HG02943 (cell line): ENCODE measurements at regions not wholly inside any gene's neighbourhood (a gene's known extent, or its start where the extent isn't known, plus 50 kb on each side); places are given as distances from the start of the nearest gene placed in this dataset.

Source experiments
- ATAC-seq: cut with Tn5 transposase; IDR thresholded peaks from one replicate; pipeline ENCODE4 v1.9.1; 2021; ENCODE audit warnings: mild to moderate bottlenecking, low read depth, moderate library complexity; ENCODE audit not compliant: unreplicated experiment

DNA sequence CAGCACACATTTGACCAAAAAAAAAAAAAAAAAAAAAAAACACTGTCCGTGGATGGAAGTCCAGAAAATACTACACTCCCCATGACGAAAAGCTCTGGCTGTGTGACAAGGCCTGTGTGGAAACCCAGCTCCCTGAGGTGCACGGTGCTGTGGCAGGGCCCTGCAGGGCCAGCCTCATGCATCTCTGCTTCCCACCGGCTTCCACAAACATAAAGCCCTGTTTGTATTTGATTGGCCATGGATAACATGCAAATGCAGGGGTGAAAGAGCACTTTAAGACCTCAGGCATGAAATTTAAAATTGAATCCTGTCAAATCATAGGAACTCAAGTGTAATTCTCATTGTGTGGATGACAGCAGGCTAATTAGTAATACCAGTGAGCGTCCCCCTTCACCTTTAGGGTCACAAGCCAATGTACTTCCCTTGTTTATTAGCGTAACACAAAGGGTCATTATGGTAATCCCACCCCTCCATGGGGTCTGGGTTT, 757.2 kb downstream of the GALR1 start:
- no peak for ATAC-seq

DNA sequence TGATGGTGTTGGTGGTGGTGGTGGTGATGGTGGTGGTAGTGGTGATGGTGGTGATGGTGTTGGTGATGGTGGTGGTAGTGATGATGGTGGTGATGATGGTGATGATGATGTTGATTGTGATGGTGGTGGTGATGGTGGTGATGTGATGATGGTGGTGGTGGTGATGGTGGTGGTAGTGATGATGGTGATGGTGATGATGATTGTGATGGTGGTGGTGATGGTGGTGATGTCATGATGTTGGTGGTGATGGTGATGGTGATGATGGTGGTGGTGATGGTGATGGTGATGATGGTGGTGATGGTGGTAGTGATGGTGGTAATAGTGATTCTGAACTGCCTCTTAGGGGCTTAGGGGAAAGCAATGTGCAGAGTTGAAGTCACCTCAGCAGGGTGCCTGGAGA, 760.7 kb downstream of the GALR1 start:
- no peak for ATAC-seq

DNA sequence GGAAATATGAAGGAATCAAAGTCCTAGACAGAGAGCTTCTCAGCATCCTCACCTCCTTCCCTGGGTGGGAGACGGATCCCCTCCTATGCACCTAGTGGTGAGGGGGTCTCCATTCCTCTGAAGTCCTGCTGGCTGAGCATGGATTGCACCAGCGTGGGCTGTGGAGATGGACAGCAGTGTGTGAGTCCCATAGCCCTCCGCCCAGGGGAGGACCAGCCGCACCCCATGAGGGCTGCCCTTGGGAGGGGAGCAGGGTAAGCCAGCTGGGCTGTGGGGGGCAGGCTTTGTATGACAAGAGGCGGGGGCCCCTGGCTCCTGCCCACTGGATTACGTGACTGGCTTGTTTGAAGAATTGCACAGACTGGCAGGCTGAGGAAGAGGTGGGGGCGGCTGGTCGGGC, 768.2 kb downstream of the GALR1 start:
- ATAC-seq: no peak

DNA sequence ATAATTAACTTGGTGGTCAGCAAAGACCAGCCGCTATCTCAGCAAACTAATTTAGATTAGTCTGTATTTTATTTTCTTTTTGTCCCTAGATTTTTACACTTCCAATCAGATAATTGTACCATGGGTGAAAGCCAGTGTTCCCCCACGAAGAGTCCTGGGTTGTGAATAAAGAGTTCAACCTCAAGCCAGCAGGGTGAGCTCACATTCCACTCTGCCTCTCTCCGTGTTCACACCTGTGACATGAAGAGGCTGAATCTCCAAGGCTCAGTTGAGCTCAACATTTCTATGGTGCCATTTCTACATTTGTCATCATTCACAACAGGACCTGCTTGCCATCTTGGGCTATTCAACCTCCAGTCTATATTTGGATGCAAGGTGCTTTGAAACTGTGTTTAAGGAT, 771.5 kb downstream of the GALR1 start:
- ATAC-seq: no peak

DNA sequence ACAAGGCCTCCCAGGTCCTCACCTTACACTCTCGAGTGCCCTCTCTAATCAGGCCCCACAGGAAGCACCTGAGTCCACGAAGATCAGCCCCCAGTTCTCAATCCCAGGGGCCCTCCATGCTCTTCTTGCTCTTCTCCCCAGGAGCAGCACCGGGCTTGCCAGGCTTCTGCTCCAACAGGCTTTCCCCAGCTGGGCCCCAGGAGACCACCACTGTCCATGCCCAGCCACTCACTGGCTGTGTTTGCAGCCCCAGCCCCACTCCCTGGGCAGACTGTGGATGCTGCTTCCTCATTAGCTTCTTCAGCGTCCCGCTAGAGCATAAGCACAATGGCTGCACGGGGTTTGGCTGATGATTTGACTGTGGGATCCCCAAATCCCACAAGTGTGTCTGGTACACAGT, 781.9 kb downstream of the GALR1 start:
- no peak for ATAC-seq

- no peak for ATAC-seq
These were observed 782.3 kb downstream of the GALR1 start for GRCh38 chr18:78031991-78032390.

DNA sequence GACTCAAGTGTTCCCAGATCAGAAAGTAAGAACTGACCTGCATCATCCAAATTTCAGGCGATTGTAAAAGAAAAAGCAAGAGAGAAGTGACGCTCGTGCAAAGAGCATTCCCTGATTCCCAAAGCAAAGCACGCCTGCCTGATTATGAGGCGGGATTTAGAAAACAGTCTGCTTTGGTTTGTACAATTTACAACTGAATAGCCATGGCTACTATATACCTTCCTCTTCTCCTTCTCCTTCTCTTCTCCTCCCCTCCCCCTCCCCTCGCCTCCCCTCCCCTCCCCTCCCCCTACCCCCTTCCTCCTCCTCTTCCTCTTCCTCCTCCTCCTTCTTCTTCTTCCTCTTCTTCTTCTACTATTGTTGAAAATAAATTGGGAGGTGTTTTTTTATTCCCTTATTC, 782.9 kb downstream of the GALR1 start:
- ATAC-seq: no peak

DNA sequence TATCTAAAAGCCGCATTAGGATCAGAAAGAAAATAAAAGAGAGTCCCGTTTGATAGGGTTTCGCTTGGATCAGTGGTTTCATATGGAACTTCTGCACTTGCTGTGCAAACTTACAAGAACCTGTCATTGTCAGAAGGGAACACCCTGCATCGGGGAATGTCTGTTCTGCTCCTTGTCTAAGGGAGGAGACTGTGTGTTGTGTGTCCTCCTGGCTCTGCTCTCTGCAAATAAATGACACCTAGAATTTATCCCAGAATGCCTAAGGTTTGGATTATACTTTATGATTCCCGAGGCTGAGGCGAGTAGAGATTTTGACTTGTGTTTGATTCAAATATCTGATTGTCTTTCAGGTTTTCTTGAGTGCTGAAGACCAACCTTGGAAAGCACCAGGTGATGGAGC, 785.1 kb downstream of the GALR1 start:
- no peak for ATAC-seq

GRCh38 chr18:78041218-78041617, 791.6 kb downstream of the GALR1 start:
- ATAC-seq: no peak

DNA sequence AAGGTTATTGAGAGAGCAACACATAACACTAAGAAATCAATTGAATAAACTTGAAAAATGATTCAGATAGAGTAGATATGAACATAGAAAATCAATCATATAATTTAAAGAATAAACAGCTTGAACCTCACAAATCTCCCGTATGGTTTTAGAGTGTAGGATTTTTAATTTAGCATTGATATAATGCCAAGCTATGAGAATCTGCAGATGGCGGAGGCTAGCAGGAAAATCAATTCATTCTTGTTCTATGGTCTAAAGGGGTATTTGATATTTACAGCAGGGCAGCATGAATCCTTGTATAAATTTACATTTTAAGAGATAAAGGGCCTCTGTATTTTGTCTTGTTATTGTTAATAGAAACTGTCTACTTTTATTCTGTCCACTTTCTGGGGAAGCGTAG, 797.0 kb downstream of the GALR1 start:
- ATAC-seq: no peak

GRCh38 chr18:78049281-78049680, 799.6 kb downstream of the GALR1 start:
- no peak for ATAC-seq

GRCh38 chr18:78054801-78055200, 805.2 kb downstream of the GALR1 start:
- ATAC-seq: no peak

- no peak for ATAC-seq
These were observed 806.4 kb downstream of the GALR1 start for GRCh38 chr18:78056011-78056410.

- no peak for ATAC-seq
These were observed 820.4 kb downstream of the GALR1 start for GRCh38 chr18:78069784-78070664.

- no peak for ATAC-seq
These were observed 821.6 kb downstream of the GALR1 start for GRCh38 chr18:78071166-78071710.

DNA sequence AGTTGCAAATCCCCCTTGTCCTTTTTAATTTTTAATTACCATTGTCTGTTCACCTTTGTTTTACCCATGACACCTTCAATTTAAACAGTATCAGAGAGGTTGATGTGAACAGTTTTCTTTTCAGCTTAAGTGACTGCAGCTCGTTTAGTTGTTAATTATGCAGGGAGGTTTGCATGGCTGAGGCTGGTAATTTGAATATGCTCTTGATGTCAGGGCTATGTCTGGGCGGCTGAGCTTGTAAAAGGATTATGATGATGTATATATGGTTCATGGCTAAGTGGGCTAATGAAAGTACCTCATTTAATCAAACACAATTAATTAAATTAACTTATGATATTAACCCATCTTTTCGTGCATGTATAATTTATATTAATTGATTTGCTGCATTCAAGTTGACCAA, 822.1 kb downstream of the GALR1 start:
- ATAC-seq: no peak

- no peak for ATAC-seq
These were observed 822.7 kb downstream of the GALR1 start for GRCh38 chr18:78072375-78072774.

- ATAC-seq: no peak
These were observed 823.6 kb downstream of the GALR1 start for GRCh38 chr18:78073275-78073674.

GRCh38 chr18:78074400-78075020, 824.9 kb downstream of the GALR1 start:
- no peak for ATAC-seq

GRCh38 chr18:78080081-78080480, 830.4 kb downstream of the GALR1 start:
- ATAC-seq: no peak

DNA sequence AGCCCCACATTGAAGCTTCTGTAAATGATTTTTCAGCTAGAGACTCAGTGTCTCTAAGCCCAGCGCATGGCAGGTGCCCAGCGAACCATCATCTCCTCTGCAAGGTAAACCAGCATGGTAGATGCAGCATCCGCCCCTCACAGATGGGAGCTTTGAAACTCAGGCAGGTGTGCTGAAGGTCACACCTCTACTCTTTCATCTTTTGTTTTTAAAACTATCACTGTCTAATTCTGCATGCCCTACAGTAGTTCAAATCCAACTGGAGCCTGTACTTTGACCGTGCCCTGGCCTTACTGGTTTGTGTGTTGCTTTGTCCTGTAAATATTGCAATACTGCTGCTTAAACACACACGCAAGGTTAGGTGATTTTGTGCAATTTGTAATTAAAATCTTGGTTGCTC, 831.1 kb downstream of the GALR1 start:
- ATAC-seq: no peak

DNA sequence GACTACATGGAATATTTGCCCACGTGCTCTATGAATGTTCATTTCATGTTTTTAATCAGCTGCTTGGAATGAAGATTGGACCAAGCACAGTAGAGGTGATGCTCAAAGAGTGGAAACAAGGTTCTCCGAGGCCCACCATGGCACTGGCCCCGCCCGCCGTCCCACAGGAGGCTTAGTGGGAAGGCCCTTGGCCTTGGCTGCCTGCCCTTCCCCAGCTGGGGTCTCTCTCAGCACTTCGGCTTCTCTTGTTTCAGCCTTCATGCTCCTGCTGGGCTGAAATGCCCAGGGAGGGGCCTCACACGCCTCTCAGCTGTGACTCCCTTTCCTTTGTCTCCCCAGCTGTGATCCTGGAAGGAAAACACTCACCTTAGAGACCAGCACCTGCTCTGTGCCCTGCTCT, 833.2 kb downstream of the GALR1 start:
- no peak for ATAC-seq
